ENCODE measurements at regions not wholly inside any gene's neighbourhood (a gene's known extent, or its start where the extent isn't known, plus 50 kb on each side); places are given as distances from the start of the nearest gene placed in this dataset.

GRCh38 chr13:108376308-108376707 lies 106.8 kb downstream of the TNFSF13B start:
- WGBS, 4 donors = 38 to 68% (median 58%) methylated on average over 2 of the region's 2 CpGs
- DNase-seq (no peak), ATAC-seq (no peak)
- Histone ChIP-seq H3K27ac (no peak overlapping the region), H3K27me3 (no peaks in the 10 kb centered on the region), H3K4me3 (no peak overlapping the region), H3K4me1 (no peaks in the 10 kb centered on the region), H3K9me3 (peaks cover 0 to 14% (median 0%) of the 10 kb centered on the region in 12 donors), H3K36me3 (no peaks in the 10 kb centered on the region)
- intact Hi-C loops (cut with DNase I) = no loop called here
- TF ChIP-seq POLR2A (IDR thresholded peaks at IDR 0.05) = no peak
- no peak for TF ChIP-seq CTCF (IDR thresholded peaks at IDR 0.05)

- Histone ChIP-seq H3K4me3 (no peak overlapping the region), H3K36me3 (no peaks in the 10 kb centered on the region), H3K27ac (no peak overlapping the region), H3K27me3 (no peaks in the 10 kb centered on the region), H3K9me3 (peaks cover 0 to 5% (median 0%) of the 10 kb centered on the region in 12 donors), H3K4me1 (no peaks in the 10 kb centered on the region)
- ATAC-seq (no peak), DNase-seq (no peak)
- TF ChIP-seq CTCF (IDR thresholded peaks at IDR 0.05) (no peak), POLR2A (IDR thresholded peaks at IDR 0.05) (no peak)
- intact Hi-C loops (cut with DNase I) = no loop called here
- WGBS, 4 donors = 89 to 94% (median 90%) methylated on average over 6 of the region's 6 CpGs
Measured at GRCh38 chr13:108377646-108378206, 108.2 kb downstream of the TNFSF13B start.

- WGBS, 4 donors = 79 to 91% (median 85%) methylated on average over 3 of the region's 3 CpGs
- H3K4me1 ChIP-seq = no peaks in the 10 kb centered on the region
- TF ChIP-seq CTCF (IDR thresholded peaks at IDR 0.05) (no peak), POLR2A (IDR thresholded peaks at IDR 0.05) (no peak)
- H3K27ac ChIP-seq = no peak overlapping the region
- ATAC-seq (no peak), DNase-seq (no peak)
- intact Hi-C loops (cut with DNase I) = no loop called here
- no peak overlapping the region for H3K4me3 ChIP-seq
- H3K36me3 ChIP-seq = no peaks in the 10 kb centered on the region
- no peaks in the 10 kb centered on the region for H3K9me3 ChIP-seq
- no peaks in the 10 kb centered on the region for H3K27me3 ChIP-seq
Measured at GRCh38 chr13:108383667-108384066, 114.1 kb downstream of the TNFSF13B start.

- 78 to 86% (median 83%) methylated on average over 3 of the region's 3 CpGs for WGBS, 4 donors
- TF ChIP-seq POLR2A (IDR thresholded peaks at IDR 0.05) (no peak), CTCF (IDR thresholded peaks at IDR 0.05) (no peak)
- Histone ChIP-seq H3K9me3 (no peaks in the 10 kb centered on the region), H3K4me1 (no peaks in the 10 kb centered on the region), H3K27ac (no peak overlapping the region), H3K27me3 (no peaks in the 10 kb centered on the region), H3K36me3 (no peaks in the 10 kb centered on the region), H3K4me3 (no peak overlapping the region)
- intact Hi-C loops (cut with DNase I) = no loop called here
- no peak for ATAC-seq
- no peak for DNase-seq
Measured at GRCh38 chr13:108387156-108387555, 117.6 kb downstream of the TNFSF13B start.

All from heart left ventricle (tissue), 16 donors.